ENCODE measurements at regions not wholly inside any gene's neighbourhood (a gene's known extent, or its start where the extent isn't known, plus 50 kb on each side); places are given as distances from the start of the nearest gene placed in this dataset.
"Not testable (repeated sequence)": the region's sequence is repeated elsewhere in the genome, so short reads cannot be mapped to it uniquely, and the experiment has no call there.

GRCh38 chr12:127779301-127780045, 487.5 kb upstream of the TMEM132C start:
- DNase-seq (ENCODE audit: low read depth in 2 of 2) = no peak

- no peak for DNase-seq (ENCODE audit: low read depth in 2 of 2)
These were observed 486.1 kb upstream of the TMEM132C start for GRCh38 chr12:127780881-127781280.

- DNase-seq (ENCODE audit: low read depth in 2 of 2) = no peak
These were observed 485.6 kb upstream of the TMEM132C start for GRCh38 chr12:127781336-127781735.

- DNase-seq (ENCODE audit: low read depth in 2 of 2) = no peak
These were observed 481.4 kb upstream of the TMEM132C start for GRCh38 chr12:127785540-127785939.

- DNase-seq (ENCODE audit: low read depth in 2 of 2) = no peak
These were observed 480.9 kb upstream of the TMEM132C start for GRCh38 chr12:127785986-127786590.

GRCh38 chr12:127787544-127787943, 479.4 kb upstream of the TMEM132C start:
- DNase-seq (ENCODE audit: low read depth in 2 of 2) = no peak

- no peak for DNase-seq (ENCODE audit: low read depth in 2 of 2)
These were observed 476.6 kb upstream of the TMEM132C start for GRCh38 chr12:127790376-127790775.

- no peak for DNase-seq (ENCODE audit: low read depth in 2 of 2)
These were observed 475.8 kb upstream of the TMEM132C start for GRCh38 chr12:127791217-127791616.

- no peak for DNase-seq (ENCODE audit: low read depth in 2 of 2)
These were observed 469.1 kb upstream of the TMEM132C start for GRCh38 chr12:127797918-127798317.

GRCh38 chr12:127802271-127802670, 464.7 kb upstream of the TMEM132C start:
- no peak for DNase-seq (ENCODE audit: low read depth in 2 of 2)

GRCh38 chr12:127803545-127803944, 463.4 kb upstream of the TMEM132C start:
- DNase-seq (ENCODE audit: low read depth in 2 of 2) = no peak

GRCh38 chr12:127809275-127809674, 457.7 kb upstream of the TMEM132C start:
- no peak for DNase-seq (ENCODE audit: low read depth in 2 of 2)

- DNase-seq (ENCODE audit: low read depth in 2 of 2) = no peak
These were observed 456.9 kb upstream of the TMEM132C start for GRCh38 chr12:127810041-127810440.

- DNase-seq (ENCODE audit: low read depth in 2 of 2) = not testable (repeated sequence)
These were observed 456.5 kb upstream of the TMEM132C start for GRCh38 chr12:127810459-127810858.

GRCh38 chr12:127811988-127812387, 455.0 kb upstream of the TMEM132C start:
- DNase-seq (ENCODE audit: low read depth in 2 of 2) = no peak

- no peak for DNase-seq (ENCODE audit: low read depth in 2 of 2)
These were observed 453.8 kb upstream of the TMEM132C start for GRCh38 chr12:127813147-127813546.

- DNase-seq (ENCODE audit: low read depth in 2 of 2) = no peak
These were observed 447.9 kb upstream of the TMEM132C start for GRCh38 chr12:127819056-127819455.

GRCh38 chr12:127820271-127820670, 446.7 kb upstream of the TMEM132C start:
- no peak for DNase-seq (ENCODE audit: low read depth in 2 of 2)

GRCh38 chr12:127820846-127821245, 446.1 kb upstream of the TMEM132C start:
- no peak for DNase-seq (ENCODE audit: low read depth in 2 of 2)

GRCh38 chr12:127822809-127823411, 444.1 kb upstream of the TMEM132C start:
- no peak for DNase-seq (ENCODE audit: low read depth in 2 of 2)

- DNase-seq (ENCODE audit: low read depth in 2 of 2) = no peak
These were observed 443.2 kb upstream of the TMEM132C start for GRCh38 chr12:127823801-127824200.

GRCh38 chr12:127829281-127830064, 437.5 kb upstream of the TMEM132C start:
- DNase-seq (ENCODE audit: low read depth in 2 of 2) = no peak

Data from stimulated activated CD8-positive, alpha-beta memory T cell treated with anti-CD3 and anti-CD28 coated beads, Interleukin-2, amount 100 ng/mL, for 48 hours (primary cell).